ENCODE measurements at regions not wholly inside any gene's neighbourhood (a gene's known extent, or its start where the extent isn't known, plus 50 kb on each side); places are given as distances from the start of the nearest gene placed in this dataset.

DNA sequence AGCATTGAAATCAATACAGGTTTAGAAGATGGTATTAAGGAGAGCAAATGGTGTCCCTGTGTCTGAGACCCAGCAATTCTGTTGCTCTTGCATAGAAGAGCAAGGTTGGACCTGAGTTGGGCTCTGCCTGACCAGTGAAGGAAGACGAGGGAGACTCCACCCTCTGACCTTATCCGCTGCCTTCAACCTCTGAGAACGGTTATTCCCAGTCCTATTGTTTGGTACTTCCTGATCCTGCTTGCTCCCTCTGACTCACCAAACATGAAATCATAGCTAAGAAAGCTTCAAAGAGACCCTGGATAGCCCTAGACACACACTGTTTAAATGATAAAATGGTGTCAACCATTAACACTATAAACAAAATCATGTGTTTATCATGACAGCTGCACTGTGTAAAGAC, 218.5 kb downstream of the PLK2 start:
- TF ChIP-seq POLR2AphosphoS5 (IDR thresholded peaks at IDR 0.05) (peak in 1 of 3 donors; percentile 19), POLR2A (IDR thresholded peaks at IDR 0.05) (no peak)
- TF ChIP-seq, protein P1, sequence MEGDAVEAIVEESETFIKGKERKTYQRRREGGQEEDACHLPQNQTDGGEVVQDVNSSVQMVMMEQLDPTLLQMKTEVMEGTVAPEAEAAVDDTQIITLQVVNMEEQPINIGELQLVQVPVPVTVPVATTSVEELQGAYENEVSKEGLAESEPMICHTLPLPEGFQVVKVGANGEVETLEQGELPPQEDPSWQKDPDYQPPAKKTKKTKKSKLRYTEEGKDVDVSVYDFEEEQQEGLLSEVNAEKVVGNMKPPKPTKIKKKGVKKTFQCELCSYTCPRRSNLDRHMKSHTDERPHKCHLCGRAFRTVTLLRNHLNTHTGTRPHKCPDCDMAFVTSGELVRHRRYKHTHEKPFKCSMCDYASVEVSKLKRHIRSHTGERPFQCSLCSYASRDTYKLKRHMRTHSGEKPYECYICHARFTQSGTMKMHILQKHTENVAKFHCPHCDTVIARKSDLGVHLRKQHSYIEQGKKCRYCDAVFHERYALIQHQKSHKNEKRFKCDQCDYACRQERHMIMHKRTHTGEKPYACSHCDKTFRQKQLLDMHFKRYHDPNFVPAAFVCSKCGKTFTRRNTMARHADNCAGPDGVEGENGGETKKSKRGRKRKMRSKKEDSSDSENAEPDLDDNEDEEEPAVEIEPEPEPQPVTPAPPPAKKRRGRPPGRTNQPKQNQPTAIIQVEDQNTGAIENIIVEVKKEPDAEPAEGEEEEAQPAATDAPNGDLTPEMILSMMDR (IDR thresholded peaks at IDR 0.05): no peak

Data from breast epithelium (tissue), 3 donors.